NCI-H2227 treated with DMSO at 0.1 percent for 48 hours (cell line): ENCODE measurements at regions not wholly inside any gene's neighbourhood (a gene's known extent, or its start where the extent isn't known, plus 50 kb on each side); places are given as distances from the start of the nearest gene placed in this dataset.
A peak's percentile ranks its signal among the peaks of the same experiment; 100 is the strongest.

Experiments used
- DNase-seq: peaks from one replicate; lab custom pipeline; 2025; lab: John Stamatoyannopoulos, UW

DNA sequence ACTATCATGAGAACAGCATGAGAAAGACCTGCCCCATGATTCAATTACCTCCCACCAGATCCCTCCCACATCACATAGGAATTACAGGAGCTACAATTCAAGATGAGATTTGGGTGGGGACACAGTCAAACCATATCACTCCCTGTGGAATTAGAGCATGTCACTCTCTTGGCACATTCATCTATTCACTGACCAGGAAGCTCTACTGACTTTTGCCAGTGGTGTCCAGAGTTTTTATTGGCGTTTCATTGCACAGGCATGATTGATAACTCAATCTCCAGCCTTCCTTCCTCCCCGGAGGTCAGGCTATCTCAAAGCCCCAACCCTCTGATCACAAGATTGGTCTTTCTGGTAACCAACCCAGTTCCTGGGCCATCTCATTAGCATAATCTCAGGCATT, 478.9 kb upstream of the NRP1 start:
- no peak for DNase-seq

DNA sequence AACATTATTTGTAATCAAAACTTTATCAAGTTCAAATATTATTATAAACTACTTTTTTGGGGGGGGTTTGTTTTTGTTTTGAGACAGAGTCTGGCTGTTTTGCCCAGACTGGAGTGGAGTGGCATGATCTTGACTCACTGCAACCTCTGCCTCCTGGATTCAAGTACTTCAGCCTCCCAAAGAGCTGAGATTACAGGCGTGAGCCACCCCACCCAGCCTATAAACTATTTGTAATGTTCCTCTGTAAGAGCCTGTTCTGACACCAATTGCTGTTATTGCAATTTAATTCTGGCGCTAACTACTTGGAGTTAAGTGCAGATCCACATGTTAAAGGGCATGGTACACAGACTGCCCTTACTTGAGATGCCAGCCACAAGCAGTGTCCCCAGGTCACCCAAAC, 478.1 kb upstream of the NRP1 start:
- no peak for DNase-seq

DNA sequence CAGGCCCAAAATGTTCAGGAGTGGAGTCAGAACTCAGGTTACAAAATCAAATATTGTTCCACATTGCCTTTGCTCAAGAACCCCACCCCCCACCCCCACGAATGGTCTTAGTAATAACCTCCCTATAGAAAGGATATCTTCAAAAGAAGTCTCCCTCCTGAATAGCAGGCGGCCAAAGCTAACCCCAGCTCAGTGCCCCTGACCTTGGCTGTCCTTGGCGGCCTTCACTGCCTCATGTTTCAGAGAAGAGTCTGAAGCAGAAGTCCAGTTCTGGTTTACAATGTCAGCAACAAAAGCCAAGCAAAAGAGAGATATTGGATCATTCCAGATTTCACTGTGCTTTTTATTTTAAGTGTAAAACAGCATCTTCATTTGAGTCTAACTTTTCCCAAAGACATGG, 476.5 kb upstream of the NRP1 start:
- no peak for DNase-seq

DNA sequence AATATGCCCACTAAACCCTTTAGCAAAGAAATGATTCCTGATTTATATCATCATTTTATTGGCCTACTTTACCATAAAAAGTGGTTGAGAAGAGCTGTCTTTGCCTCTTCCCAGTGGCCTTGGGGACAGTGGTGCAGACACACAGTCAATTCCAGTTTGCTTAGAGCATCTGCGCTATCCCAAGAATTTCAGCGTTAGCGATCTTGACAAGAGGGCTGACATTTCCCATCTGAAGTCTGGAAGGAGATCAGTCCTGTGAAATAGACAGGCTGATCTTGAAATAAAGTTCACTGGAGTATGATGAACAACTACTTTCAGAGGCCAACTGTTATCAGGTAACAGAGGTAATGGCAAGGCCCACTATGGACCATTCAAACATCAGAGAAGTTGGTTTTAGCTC, 475.3 kb upstream of the NRP1 start:
- DNase-seq, result no peak

DNA sequence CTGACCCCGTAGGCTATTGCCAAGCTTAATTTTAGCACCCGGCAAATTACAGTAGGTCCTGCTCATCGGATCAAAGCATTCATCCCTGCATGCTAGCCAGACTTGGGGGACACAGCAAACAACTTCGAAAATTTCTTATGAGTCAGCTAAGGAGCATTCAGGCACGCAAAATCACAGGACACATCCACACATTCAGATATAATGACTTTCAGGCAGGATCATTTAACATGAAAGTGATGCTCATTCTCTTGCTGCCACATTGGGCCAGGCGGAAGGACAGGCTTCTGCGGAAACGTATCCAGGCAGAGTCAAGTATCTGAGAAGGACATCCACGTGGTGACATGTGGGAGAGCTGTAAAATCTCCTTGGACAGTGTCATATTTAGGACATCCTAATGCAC, 474.0 kb upstream of the NRP1 start:
- DNase-seq, result no peak

DNA sequence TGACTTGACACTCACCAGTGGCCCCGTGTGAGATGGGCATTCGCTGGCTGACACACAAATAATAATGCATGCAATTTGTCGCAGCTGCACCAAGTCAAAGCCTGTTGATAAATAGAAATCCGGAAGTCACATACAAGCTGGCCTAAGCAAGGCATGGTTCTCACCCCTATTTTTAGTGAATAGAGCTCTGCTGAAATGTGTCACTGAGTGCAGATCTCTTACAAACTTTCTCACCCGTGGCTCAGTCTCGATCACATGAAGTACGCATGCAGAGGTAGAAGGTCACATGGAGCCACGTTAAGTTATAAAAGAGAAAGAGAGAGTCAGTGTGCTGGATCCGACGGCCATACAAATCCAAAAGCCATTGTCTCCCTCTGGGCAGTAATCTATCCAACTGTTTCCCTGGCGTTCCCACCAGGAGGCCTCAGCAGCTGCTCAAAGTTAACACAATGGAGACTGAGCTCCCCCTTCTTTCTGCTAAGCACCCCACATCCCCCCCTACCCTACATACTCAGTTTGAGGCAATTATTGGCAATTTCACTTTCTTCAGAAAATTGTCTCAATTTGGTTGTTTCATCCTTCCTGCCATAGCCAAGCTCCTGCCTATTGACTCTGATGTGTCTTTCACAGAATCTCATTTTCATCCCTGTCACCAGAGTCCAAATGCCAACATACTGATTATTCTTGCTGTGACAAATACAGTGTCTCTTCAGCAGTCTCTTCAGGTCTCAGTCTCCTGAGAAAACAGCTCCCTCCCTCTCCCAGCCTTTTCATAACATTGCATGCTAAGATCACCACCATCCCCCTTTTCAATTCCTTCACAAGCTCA, 473.3 kb upstream of the NRP1 start:
- DNase-seq, result peak; percentile 72

DNA sequence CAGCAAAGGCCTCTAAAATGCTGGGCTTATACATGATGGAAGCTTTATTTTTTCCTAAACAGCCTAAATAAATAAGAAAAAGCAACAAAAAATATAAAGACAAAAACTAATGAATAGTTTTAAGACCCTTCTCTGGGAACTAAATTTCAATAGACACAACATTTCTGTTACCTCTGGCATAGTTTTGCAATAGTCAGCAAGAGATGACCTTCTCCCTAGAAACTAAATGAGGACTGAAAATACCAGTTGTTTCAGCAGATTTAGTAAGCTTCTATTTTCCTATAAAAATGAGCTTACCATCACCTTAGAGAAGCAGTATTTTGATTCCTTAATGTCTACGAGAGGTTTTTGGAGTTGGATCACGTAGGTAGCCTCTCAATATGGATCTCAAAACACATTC, 471.4 kb upstream of the NRP1 start:
- no peak for DNase-seq

DNA sequence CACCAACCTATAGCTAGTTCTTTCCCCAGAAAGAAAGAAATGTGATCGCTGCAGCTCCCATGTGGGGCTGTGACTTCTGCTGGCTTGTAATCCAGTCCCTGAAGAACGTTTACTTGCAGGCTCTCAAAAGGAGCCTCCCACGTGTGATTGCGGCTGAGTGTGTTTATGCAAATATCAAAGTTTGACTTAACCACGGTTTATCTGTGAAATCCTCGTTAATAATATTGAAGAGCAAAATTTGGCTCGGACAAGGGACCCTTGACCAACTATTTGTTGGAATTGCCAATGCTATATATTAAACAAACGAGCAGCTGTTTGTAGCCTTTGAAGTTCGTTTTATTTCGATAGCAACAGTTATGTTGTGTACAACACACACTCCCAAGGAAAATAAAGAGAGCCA, 470.1 kb upstream of the NRP1 start:
- DNase-seq, result no peak

DNA sequence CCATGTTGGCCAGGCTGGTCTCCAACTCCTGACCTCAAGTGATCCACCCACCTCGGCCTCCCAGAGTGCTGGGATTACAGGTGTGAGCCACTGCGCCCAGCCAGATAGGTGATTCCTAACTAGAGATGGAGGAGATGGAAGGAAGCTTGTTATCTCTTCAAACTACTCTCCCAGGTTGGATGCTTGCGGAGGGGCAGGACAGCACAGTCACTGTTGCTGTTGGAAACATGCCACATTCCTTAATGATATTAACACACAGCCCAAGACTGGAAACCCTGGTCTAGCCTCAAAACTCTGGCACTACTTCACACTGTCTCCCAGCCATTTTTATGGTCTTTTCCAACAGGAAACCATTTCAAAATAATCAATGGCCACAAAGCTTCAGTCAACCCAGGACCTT, 468.8 kb upstream of the NRP1 start:
- no peak for DNase-seq

DNA sequence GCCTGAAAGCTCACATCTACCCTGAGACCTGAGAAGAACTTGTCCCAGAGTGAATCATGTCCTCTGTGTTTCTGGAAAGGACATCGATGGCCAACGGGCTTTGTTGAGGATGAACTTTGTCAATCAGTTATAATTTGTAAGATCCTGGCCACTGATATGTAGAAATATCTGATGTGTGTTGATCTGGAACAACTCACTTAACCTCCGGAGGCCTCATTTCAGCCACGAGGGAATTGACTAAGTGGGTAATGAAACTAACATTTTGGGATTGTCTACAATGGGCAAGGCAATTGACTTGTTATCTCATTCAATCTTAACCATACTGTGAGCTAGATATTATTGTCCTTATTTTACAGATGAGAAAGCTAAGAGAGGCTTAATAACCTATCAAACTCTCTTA, 468.1 kb upstream of the NRP1 start:
- no peak for DNase-seq

DNA sequence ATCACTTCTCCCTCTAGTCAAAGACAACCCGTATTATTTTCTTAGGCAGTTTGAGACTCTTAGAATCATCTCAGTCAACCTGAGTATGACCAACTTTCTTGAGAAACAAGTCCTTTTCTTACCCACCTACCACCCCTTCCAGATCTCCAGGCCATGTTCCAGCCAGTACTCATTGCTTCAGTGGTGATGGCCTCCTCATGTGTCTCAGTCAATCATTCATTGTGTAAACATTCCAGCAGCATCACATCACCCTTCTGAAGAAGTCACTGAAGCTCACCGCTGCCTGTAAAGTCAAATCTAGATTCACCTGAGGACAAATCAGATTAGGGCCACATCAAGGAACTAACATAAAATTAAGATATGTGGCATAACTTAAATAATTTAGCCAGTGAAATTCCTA, 467.2 kb upstream of the NRP1 start:
- DNase-seq, result no peak

DNA sequence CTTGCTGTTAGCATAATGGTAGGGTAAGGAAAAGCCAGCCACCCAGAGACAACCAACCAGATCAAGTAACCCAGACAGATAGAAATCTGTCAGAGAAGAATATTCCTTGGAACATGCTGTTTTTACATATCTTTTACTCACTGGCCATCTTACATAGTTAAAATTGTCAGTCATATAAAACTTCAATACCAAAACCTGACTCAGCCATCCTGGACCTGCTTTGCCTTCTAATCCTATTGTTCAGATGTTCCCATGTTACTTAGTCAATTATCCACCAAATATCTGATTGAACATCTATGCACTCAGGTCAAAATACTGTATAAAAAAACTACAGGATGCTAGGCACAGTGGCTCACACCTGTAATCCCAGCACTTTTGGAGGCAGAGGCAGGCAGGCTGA, 466.5 kb upstream of the NRP1 start:
- DNase-seq, result no peak

DNA sequence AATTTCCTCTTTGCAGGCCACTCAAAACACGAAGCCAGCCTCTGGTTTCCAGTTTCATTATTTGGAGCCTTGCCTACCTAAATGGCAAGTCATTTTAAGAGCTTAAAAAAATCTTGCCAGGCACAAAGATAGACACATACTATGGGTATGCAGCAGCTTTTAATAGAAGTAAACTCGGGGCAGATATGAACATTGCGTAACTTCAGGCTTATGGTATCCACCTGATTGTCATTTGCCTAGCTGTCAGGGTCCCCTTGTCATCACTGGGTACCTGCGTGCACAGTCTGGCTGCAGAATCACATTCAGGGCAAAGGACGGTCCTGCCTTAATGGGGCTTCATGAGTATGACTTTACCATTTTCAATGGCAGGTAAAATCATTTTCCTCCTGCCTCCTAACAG, 466.1 kb upstream of the NRP1 start:
- DNase-seq, result no peak

DNA sequence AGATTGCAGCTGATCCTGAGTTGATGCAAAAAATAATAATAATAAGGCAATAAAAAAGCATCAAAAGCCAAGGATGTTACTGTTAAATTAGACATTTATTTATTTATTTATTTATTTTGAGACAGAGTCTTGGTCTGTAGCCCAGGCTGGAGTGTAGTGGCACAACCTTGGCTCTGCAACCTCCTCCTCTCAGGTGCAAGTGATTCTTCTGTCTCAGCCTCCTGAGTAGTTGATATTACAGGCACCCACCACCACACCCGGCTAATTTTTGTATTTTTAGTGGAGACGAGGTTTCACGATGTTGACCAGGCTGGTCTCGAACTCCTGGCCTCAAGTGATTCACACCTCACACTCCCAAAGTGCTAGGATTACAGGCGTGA, 465.5 kb upstream of the NRP1 start:
- DNase-seq, result no peak

DNA sequence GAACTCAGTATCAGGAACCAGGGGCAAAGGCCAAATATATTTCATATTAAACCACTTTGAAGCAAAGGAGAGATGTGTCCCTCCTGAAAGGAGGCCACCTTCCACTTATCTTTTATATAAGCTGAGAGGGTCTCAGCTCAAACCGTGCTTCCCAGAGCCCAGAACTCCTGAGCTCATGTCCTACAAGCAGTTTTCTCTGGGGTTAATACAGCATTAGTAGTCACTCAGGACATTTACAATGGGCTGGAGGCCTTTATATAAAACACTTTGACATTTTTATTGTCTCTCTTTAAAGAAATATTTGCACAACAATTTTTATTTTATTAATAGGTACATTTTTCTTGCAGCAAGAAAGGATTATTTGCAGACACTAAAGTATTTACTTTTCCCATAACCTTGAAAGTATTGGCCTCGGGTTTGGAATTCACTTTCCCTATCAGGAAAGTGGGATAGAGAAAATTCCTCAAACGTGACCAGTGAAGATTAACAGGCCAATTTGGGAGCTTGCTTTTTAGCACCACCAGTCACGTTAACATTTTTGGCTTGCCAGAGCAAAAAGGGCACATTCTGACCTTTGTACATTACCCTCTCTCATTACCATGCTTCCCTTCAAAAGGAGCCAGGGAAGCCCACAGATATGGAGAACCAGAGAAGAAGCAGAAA, 464.9 kb upstream of the NRP1 start:
- DNase-seq, result no peak

DNA sequence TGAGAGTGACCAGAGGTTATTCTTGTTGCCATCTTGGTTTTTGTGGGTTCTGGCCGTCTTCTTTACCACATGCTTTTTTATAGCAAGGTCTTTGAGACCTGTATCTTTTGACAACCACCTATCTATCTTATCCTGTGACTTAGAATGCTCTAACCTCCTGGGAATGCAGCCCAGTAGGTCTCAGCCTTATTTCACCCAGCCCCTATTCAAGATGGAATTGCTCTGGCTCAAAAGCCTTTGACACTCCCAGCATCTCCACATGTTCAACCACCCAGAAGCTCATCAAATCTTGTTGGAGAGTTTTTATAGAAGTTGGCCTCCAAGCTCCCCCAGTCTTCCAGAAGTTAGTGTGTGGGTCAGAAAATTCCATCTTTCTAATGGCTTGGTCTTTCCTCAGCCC, 464.3 kb upstream of the NRP1 start:
- no peak for DNase-seq

DNA sequence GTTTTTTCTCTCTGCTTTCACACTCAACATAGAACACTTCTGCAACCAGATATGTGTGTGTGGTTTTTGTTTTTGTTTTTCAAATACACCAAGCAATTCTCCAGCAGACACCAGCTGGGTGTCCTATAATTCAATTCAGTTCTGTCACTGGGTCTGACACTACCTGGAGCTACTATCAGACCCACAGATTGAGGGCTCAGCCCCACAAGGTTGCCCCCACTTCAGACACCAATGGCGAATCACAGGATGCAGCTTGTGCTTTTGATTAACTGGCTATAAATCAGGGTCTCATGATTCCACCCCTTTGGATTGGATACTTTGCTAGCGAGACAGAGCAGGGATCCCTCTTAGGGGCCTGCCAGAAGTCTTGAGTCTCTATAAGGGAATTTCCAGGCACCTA, 462.2 kb upstream of the NRP1 start:
- no peak for DNase-seq

DNA sequence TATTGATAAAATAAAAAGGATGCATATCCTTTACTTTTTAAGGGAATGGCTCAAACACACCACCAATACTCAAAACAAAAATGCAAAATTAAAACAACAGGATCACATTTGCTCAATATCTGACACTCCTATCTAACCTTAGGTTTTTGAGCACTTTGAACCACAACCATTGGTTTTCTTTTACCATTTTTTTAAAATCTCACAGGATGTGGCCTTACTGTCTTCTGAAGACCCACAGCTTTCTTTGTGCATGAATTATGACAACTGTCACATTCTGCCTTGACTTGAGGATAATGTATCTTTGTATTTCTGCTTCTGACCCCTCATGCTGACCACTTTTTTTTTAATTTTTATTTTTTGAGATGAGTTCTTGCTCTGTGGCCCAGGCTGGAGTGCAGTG, 461.1 kb upstream of the NRP1 start:
- DNase-seq, result no peak

DNA sequence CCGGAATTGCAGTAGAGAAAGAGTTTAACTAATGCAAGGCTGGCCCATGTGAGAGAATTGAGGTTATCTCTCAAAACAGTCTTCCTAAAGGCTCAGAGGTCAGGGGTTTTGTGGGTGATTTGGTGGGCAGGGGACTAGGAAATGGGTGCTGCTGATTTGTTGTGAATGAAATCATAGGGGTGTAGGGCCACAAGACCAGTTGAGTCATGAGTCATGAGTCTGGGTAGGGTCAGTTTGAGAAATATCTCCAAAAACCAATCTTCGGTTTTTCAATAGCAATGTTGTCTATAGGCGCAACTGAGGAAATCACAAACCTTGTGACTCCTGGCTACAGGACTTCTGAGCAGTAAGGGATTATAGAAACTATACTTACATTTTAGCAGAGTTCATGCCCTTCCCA, 460.0 kb upstream of the NRP1 start:
- DNase-seq, result no peak

DNA sequence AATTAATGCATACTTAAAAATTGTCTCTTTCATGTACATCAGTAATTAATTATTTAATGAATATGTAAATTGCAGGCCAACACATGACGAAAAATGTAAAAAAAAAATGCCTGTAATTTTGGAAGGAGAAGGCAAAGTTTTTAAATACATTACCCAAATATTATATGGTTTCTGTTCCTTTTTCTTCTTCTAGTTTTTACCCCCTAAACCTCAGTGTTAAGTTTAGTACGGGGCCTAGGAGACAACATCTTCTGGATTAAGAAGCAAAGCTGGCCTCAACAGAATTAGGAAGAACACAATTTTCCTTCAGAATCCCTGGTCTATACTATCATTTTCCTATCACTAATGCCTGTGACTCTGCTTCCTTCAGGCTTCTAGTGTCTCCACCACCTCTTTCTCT, 459.3 kb upstream of the NRP1 start:
- no peak for DNase-seq

DNA sequence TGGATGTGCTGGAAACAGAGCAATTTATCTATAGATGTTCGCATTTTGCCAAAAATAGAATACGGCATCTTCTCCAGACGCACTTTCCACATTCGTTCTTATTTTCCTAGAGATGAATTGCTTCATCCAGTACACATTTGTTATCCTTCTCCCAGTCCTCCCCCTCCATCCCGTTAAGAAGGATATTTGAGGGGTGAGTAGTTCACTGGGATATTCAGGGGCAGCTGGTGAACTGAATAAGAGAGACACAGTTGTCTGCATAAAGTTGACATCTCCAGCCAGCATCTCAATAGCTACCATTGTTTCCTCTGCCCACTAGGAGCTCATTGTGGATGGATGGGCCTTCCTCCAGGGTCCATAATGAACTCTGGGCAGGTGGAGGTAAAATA, 456.8 kb upstream of the NRP1 start:
- DNase-seq, result no peak

DNA sequence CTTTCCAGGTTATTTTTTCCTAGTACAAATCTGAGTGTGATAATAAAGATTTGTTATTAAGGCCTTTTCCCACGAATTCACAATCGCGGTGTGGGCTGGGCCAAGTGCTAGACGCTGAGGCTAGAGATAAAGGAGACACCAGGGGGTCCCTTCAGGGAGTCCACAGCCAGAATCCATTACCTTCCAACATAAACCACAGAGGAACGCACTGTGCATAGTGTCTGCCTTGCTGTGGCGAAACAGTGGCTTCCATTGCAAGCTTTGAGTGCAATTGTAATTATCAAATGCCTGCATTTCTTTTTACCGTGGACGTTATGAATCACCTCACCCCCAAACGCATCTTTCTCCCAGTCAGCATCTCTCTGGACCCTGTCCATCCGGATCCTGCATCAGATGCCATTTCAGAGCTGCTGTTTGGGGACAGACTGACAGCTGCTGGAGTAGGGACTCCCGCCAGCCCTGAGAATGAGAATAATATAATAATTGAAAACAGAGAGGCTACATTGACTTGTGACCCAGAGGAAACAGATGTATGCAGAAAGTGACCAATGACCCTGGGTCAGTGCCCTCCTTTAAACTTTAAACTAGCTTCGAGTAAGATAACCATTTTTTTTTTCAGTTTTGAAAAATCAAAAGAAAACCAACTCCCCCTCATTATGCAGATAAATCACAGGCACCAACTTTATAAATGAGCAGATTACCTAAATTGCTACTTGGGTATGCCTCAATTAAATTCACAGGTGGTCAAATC, 456.2 kb upstream of the NRP1 start:
- DNase-seq, result no peak

DNA sequence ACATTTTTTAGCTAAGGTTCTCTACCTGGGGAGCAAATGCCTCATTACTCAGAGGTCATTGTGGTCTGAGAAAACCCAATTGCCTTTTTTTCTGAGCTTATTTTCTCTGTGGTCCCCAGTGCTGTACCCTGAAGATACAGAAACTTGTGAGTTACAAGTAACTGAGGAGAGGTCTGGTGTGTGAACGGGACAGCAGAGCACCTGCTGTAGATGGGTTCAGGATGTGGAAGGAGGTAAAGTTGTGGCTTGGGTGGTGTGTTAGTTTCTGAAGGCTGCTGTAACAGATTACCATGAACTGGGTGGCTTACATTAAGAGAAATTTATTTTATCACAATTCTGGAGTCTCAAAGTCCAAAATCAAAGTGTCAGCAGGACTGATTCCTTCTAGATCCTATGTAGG, 449.1 kb upstream of the NRP1 start:
- no peak for DNase-seq
